Middle frontal gyrus (tissue), 1 donor: ENCODE measurements at regions not wholly inside any gene's neighbourhood (a gene's known extent, or its start where the extent isn't known, plus 50 kb on each side); places are given as distances from the start of the nearest gene placed in this dataset.
"Not testable (repeated sequence)": the region's sequence is repeated elsewhere in the genome, so short reads cannot be mapped to it uniquely, and the experiment has no call there.

Source experiments
- DNase-seq: peaks from one replicate; pipeline ENCODE4 v3.0.0-alpha.2; 2015; ENCODE audit warnings: low spot score; ENCODE audit errors: extremely low spot score

- no peak for DNase-seq
These were observed 364.9 kb upstream of the IRX2 start for GRCh38 chr5:3116366-3116765.

DNA sequence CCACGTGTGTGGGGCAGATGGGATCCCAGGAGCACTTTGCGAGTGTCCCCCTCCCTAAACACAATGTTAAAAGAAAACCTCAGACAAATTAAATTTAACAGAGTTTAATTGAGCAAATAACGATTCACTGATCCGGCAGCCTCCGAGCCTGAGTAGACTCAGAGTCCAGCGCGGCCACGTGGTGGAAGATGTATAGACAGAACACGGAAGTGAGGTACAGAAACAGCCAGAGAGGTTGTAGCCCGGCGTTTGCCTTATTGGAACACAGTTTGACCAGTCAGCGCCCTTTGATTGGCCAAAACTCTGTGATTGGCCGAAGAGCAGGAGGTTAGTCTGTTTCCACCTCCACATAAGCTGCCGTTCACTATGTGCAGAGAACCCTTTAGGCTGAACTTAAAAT is 363.0 kb upstream of the IRX2 start:
- DNase-seq, result no peak

DNA sequence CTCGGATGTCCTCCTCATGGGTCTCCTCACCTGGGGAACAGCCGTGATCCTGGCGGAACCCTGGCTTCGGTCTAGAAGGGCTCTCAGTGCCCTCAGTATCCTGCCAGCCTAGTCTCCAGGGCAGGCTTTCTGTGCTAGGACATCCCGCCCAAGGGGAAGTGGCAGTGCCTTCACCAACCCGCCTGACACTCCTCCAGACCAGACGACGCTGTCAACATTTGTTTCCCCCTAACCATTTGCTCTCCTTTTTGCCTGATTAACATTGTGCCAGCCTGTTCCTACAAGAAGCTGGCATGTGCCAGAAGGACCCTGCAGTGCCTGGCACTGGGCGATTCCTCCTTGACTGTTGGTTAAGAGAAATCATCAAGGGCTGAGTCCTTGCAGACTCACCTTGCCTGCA is 358.9 kb upstream of the IRX2 start:
- DNase-seq, result no peak

- no peak for DNase-seq
These were observed 355.7 kb upstream of the IRX2 start for GRCh38 chr5:3107156-3107611.

- DNase-seq, result no peak
These were observed 354.1 kb upstream of the IRX2 start for GRCh38 chr5:3105581-3105980.

DNA sequence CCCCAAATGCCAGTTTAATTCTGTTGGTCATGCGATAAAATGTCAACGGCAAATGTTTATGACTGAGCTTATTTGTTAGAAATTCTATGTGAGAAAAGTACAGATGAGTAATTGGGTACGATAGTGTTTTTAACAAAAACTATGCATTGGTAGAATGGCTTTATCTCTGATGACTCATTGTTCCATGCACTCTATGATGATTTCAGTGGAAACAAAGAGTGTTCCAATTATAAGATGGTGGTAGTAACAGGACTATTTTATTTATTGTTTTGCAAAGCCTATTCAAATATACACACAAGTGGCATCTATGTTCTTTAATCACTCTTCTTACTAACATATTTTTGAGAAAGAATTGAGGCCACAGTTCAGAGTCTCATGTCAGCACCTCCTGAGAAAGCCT is 353.7 kb upstream of the IRX2 start:
- DNase-seq, result no peak

DNA sequence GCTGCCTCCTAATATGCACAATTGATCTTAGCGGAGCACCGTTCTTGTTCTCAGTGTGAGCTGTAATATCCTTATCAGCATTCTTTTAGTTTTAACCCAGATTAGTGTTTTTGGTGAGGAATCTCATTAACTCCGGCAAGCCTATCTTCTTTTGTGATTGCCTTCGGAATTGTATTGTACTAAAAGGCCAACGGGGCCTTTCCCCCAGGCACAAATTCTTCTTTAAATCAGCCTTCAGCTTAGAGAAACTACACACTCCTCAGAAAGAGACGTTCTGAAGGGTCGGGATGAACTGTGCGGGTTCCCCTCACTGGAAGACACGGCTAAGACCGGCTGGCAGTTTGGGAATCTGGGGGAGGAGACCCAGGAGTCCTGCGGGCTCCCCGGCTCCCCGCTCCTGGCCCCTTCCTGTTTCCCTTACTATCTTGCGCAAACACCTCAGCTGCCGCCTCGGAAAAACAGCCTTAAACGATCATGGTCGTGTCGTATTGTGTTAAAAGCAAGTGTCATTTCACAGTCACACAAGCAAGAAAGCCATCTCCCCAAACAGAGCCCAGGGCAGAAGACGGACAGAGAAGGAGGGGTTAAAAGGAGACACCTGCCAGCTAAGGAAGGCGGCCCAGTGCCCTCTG is 353.1 kb upstream of the IRX2 start:
- DNase-seq, result no peak

- DNase-seq, result no peak
These were observed 351.9 kb upstream of the IRX2 start for GRCh38 chr5:3103262-3103811.

- DNase-seq, result no peak
These were observed 351.1 kb upstream of the IRX2 start for GRCh38 chr5:3102531-3102930.

DNA sequence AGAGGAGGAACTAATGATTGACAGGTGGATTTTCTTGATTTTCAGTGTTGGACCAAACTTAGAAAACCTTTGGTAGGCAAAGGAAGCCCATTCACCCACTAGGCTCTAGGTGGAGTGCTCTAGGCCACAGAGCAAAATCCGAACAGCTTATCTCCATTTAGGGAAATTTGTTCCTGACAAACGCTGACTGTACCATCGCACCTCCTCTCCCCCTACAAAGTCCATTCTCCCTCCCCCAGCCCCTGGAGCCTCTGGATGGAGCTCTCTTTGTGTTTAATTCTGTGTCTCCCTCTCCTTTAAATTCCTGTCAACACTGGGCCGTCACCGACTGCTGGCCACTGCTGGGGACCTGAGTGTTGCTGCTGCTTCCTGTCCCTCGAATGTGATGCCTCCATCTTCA is 350.1 kb upstream of the IRX2 start:
- no peak for DNase-seq

GRCh38 chr5:3100921-3101551 is 349.6 kb upstream of the IRX2 start:
- DNase-seq, result no peak

- no peak for DNase-seq
These were observed 348.5 kb upstream of the IRX2 start for GRCh38 chr5:3099954-3100353.

- no peak for DNase-seq
These were observed 348.0 kb upstream of the IRX2 start for GRCh38 chr5:3099526-3099925.

- no peak for DNase-seq
These were observed 347.3 kb upstream of the IRX2 start for GRCh38 chr5:3098821-3099220.

DNA sequence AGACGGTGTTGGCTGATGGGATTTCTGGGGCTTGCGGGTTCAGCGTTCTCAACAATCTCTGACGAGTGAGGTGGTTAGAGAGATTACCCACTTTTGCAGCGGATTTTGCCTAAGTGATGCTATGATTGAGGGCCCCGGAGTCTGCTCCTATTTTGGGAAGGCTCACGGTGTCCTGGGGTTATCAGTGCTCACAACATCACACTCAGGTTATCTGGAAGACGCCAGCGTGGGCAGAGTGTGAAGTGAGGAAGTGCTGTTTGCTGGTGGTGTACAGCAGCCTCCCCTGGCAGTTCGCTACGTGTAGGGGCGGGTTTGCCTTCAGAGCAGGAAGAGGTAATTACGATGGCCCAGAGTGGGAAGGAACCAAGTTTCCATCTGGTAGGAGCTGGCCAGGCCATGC is 341.2 kb upstream of the IRX2 start:
- no peak for DNase-seq

GRCh38 chr5:3092211-3092610 is 340.7 kb upstream of the IRX2 start:
- DNase-seq, result no peak

DNA sequence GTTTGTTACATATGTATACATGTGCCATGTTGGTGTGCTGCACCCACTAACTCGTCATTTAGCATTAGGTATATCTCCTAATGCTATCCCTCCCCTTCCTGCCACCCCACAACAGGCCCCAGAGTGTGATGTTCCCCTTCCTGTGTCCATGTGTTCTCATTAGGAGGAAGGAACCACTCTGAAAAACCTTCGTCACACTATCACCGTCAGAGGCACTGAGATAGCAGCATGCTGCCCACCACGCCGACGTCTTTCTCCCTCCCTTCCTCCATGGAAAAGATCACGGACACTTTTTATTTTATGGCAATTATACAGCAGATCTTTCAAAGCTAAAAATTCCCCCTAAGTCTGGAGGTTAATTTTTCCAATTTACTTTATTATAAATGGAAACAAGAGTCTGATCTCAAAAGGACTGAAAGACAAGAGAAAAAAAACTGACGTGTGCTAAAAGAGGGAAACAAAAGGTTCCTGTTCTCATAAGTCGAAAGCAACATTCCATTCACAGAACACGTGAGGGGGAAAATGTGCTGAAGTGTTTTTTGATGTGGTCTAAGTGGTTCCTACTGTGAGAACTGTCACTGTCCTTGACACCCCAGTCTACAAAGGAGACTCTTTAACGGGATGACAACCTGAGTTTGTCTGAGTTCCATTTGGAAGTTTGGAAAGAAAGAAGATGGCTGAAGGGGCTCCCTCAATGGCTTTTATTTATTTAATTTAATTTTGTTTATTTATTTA is 339.7 kb upstream of the IRX2 start:
- DNase-seq, result no peak

DNA sequence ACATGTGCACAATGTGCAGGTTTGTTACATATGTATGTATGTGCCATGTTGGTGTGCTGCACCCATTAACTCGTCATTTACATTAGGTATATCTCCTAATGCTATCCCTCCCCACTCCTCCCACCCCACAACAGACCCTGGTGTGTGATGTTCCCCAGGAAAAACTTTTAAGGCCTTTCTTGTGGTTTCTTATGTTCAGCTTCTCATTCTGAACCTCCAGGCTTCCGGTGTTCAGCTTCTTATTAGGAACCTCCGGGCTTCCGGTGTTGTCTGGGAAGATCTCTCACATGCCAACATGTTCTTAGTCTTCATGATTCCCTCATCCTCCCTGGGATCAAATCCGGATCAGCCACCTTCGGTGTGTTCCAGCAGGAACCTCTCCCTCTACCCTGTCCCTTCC is 338.8 kb upstream of the IRX2 start:
- DNase-seq, result not testable (repeated sequence)

DNA sequence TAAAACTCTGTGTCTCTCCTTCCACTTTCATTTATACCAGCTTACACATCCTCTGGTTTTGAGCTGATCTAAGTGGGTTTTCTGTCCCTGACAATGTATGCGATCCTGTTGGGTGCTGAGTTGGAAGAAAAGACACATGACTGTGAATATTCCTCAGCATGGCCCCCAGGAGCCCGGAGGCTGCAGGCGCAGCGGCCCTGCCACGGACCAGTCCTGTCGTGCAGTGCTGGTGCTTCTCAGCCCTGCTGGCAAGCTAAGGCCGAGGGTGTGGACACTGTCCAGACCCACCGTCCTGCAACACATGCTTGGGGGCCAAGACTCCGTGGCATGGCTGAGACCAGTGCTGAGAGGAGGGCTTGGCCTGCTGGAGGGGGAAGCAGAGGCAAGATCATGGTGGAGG is 328.9 kb upstream of the IRX2 start:
- no peak for DNase-seq

- no peak for DNase-seq
These were observed 326.2 kb upstream of the IRX2 start for GRCh38 chr5:3077684-3078083.

- no peak for DNase-seq
These were observed 323.8 kb upstream of the IRX2 start for GRCh38 chr5:3075309-3075708.

GRCh38 chr5:3068401-3068800 is 316.9 kb upstream of the IRX2 start:
- DNase-seq, result no peak
